H1 (cell line): ENCODE measurements at regions not wholly inside any gene's neighbourhood (a gene's known extent, or its start where the extent isn't known, plus 50 kb on each side); places are given as distances from the start of the nearest gene placed in this dataset.

ENCODE experiments used
- CTCF ChIA-PET: fragments of 300-600 bp; sonication (Branson Sonifier 250); formaldehyde crosslinking; loops from one replicate; lab custom pipeline; 2021; ENCODE audit not compliant: partially characterized antibody; lab: Charles Lee
- POLR2A ChIA-PET: fragments of 300-600 bp; sonication (Branson Sonifier 250); formaldehyde crosslinking; loops from one replicate; lab custom pipeline; 2021; ENCODE audit warnings: inconsistent platforms; ENCODE audit not compliant: partially characterized antibody; lab: Charles Lee
- DNase-seq, 2 experiments: peaks; one replicate each; pipeline versions ENCODE4 v3.0.0 to v3.0.0-alpha.2; 2010 to 2022; ENCODE audit warnings: low spot score in 2 of 2, low read depth in 1 of 2, mixed read lengths in 1 of 2
- FAIRE-seq: peaks from 2 replicates; lab custom pipeline; 2011; peaks lifted over from hg19 to GRCh38; lab: Jason Lieb, UNC
- H2AFZ ChIP-seq: 2 replicates; pipeline ENCODE4 v1.8.1; 2012; ENCODE audit warnings: low read length, inconsistent platforms
- H2AK5ac ChIP-seq: 2 replicates; pipeline ENCODE4 v1.6.1; 2013; ENCODE audit warnings: low read depth, low read length
- H2BK120ac ChIP-seq: replicated peaks from 2 replicates; pipeline ENCODE3; 2013; ENCODE audit warnings: low read depth, low read length, inconsistent platforms
- H2BK12ac ChIP-seq: 2 replicates; pipeline ENCODE4 v1.6.1; 2013; ENCODE audit warnings: low read depth, low read length
- H2BK15ac ChIP-seq: 2 replicates; pipeline ENCODE4 v1.6.1; 2013; ENCODE audit warnings: low read length
- H2BK20ac ChIP-seq: 2 replicates; pipeline ENCODE4 v1.6.1; 2013; ENCODE audit warnings: low read length
- H2BK5ac ChIP-seq: 2 replicates; pipeline ENCODE4 v1.6.1; 2013; ENCODE audit warnings: low read depth, low read length
- H3K14ac ChIP-seq: 2 replicates; pipeline ENCODE4 v1.6.1; 2013; ENCODE audit warnings: inconsistent platforms; ENCODE audit not compliant: insufficient read length
- H3K18ac ChIP-seq: 2 replicates; pipeline ENCODE4 v1.6.1; 2013; ENCODE audit warnings: low read length; ENCODE audit errors: extremely low read depth
- H3K23ac ChIP-seq: 2 replicates; pipeline ENCODE4 v1.6.1; 2013; ENCODE audit warnings: inconsistent platforms; ENCODE audit not compliant: insufficient read length
- H3K23me2 ChIP-seq: 2 replicates; pipeline ENCODE4 v1.6.1; 2013; ENCODE audit warnings: low read depth, low read length
- H3K27ac ChIP-seq: 2 replicates; pipeline ENCODE4 v1.6.1; 2011; ENCODE audit warnings: low read depth, low read length, inconsistent platforms
- H3K27me3 ChIP-seq, 4 experiments: replicated peaks in 1 of 4; 1 replicate in 1 of 4; 2 replicates in 3 of 4; pipeline versions ENCODE4 v1.6.1 to v1.8.1; 2011 to 2013; ENCODE audit warnings: low read length in 3 of 4, mild to moderate bottlenecking in 3 of 4, inconsistent platforms in 2 of 4, mixed read lengths in 2 of 4, moderate library complexity in 1 of 4; ENCODE audit not compliant: control insufficient read depth in 3 of 4, insufficient read depth in 3 of 4; ENCODE audit errors: extremely low read depth in 1 of 4
- H3K36me3 ChIP-seq, 4 experiments: 2 replicates each; pipeline versions ENCODE4 v1.6.1 to v1.8.1; 2011 to 2013; ENCODE audit warnings: mild to moderate bottlenecking in 4 of 4, low read length in 3 of 4, moderate library complexity in 2 of 4, control low read depth in 1 of 4, inconsistent platforms in 1 of 4; ENCODE audit not compliant: insufficient read depth in 4 of 4, control insufficient read depth in 2 of 4
- H3K4ac ChIP-seq: replicated peaks from 2 replicates; pipeline ENCODE3; 2013; ENCODE audit warnings: low read length, low read depth, mixed read lengths, inconsistent platforms; ENCODE audit not compliant: insufficient read length
- H3K4me1 ChIP-seq, 4 experiments: replicated peaks in 1 of 4; 1 replicate in 1 of 4; 2 replicates in 3 of 4; pipeline versions ENCODE4 v1.6.1 to v1.8.1; 2011 to 2013; ENCODE audit warnings: low read length in 3 of 4, inconsistent platforms in 2 of 4, mixed read lengths in 1 of 4; ENCODE audit not compliant: insufficient read depth in 4 of 4, control insufficient read depth in 3 of 4
- H3K4me2 ChIP-seq, 2 experiments: 2 replicates each; pipeline versions ENCODE4 v1.6.1 to v1.8.1; 2011 to 2013; ENCODE audit warnings: low read depth in 2 of 2, low read length in 2 of 2, control low read depth in 1 of 2, inconsistent platforms in 1 of 2, mild to moderate bottlenecking in 1 of 2; ENCODE audit not compliant: insufficient read depth in 1 of 2
- H3K4me3 ChIP-seq, 4 experiments: fragments of 200-600, 300-600 bp in 1 of 4; sonication (generic), shearing (Covaris generic), sonication (Bioruptor Twin) in 1 of 4; 2 replicates each; pipeline versions ENCODE4 v1.5.1 to v1.8.1; 2011 to 2016; ENCODE audit warnings: low read length in 4 of 4, low read depth in 3 of 4, control low read depth in 2 of 4, inconsistent platforms in 2 of 4, mild to moderate bottlenecking in 2 of 4, mixed read lengths in 1 of 4, moderate library complexity in 1 of 4; ENCODE audit not compliant: insufficient read depth in 2 of 4; ENCODE audit errors: extremely low read depth in 1 of 4
- H3K56ac ChIP-seq: replicated peaks from 2 replicates; pipeline ENCODE3; 2013; ENCODE audit warnings: low read depth, mild to moderate bottlenecking, mixed read lengths, low read length, inconsistent platforms; ENCODE audit not compliant: insufficient read length
- H3K79me1 ChIP-seq: 2 replicates; pipeline ENCODE4 v1.6.1; 2013; ENCODE audit warnings: low read depth, low read length, control low read depth
- H3K79me2 ChIP-seq, 2 experiments: 2 replicates each; pipeline versions ENCODE4 v1.6.1 to v1.8.1; 2012 to 2013; ENCODE audit warnings: low read length in 2 of 2, mild to moderate bottlenecking in 2 of 2, inconsistent platforms in 1 of 2; ENCODE audit not compliant: insufficient read depth in 2 of 2, control insufficient read depth in 1 of 2
- H3K9ac ChIP-seq, 4 experiments: replicated peaks in 1 of 4; 1 replicate in 1 of 4; 2 replicates in 3 of 4; pipeline versions ENCODE4 v1.6.1 to v1.8.1; 2011 to 2013; ENCODE audit warnings: low read depth in 3 of 4, low read length in 3 of 4, control low read depth in 2 of 4, mild to moderate bottlenecking in 2 of 4, moderate library complexity in 2 of 4, inconsistent platforms in 1 of 4; ENCODE audit errors: extremely low read depth in 1 of 4
- H3K9me3 ChIP-seq, 2 experiments: 2 replicates each; pipeline versions ENCODE4 v1.6.1 to v1.8.1; 2012 to 2013; ENCODE audit warnings: mild to moderate bottlenecking in 2 of 2, moderate library complexity in 2 of 2, control low read depth in 1 of 2, inconsistent platforms in 1 of 2, low read depth in 1 of 2, low read length in 1 of 2, mixed read lengths in 1 of 2; ENCODE audit not compliant: insufficient read depth in 2 of 2
- H4K20me1 ChIP-seq, 2 experiments: replicated peaks in 1 of 2; 2 replicates each; pipeline versions ENCODE3 to v1.8.1; 2011 to 2013; ENCODE audit warnings: inconsistent platforms in 2 of 2, low read length in 2 of 2, mild to moderate bottlenecking in 1 of 2; ENCODE audit not compliant: insufficient read depth in 2 of 2, control insufficient read depth in 1 of 2
- H4K5ac ChIP-seq: 2 replicates; pipeline ENCODE4 v1.6.1; 2013; ENCODE audit warnings: low read length, low read depth, mixed read lengths, inconsistent platforms; ENCODE audit not compliant: insufficient read length
- H4K8ac ChIP-seq: 2 replicates; pipeline ENCODE4 v1.8.0; 2013; ENCODE audit warnings: mild to moderate bottlenecking, moderate library complexity, low read length, inconsistent platforms; ENCODE audit not compliant: insufficient read depth; ENCODE audit errors: extremely low read depth
- H4K91ac ChIP-seq: replicated peaks from 2 replicates; pipeline ENCODE3; 2013; ENCODE audit warnings: low read length, mixed read lengths, inconsistent platforms; ENCODE audit not compliant: insufficient read length
- CTBP2 ChIP-seq: IDR thresholded peaks from 2 replicates; pipeline ENCODE4 v1.7.0; 2011; ENCODE audit warnings: borderline replicate concordance, mild to moderate bottlenecking, moderate library complexity, mixed read lengths, low read length; ENCODE audit not compliant: insufficient read depth, insufficient read length
- JUND ChIP-seq: IDR thresholded peaks from 2 replicates; pipeline ENCODE4 v1.6.1; 2011; ENCODE audit warnings: mild to moderate bottlenecking, improper control_type of control experiment, low read length
- KDM5A ChIP-seq: fragments of 200-600 bp; IDR thresholded peaks from 2 replicates; pipeline ENCODE4 v1.7.1; 2012; ENCODE audit warnings: mild to moderate bottlenecking, low read length, inconsistent platforms, mixed read lengths
- POLR2A ChIP-seq, 2 experiments: IDR thresholded peaks; 1 replicate in 1 of 2; 2 replicates in 1 of 2; pipeline ENCODE4 v1.6.1; 2011; ENCODE audit warnings: low read depth in 2 of 2, low read length in 2 of 2, mild to moderate bottlenecking in 2 of 2; ENCODE audit errors: control extremely low read depth in 1 of 2
- POLR2AphosphoS5 ChIP-seq: IDR thresholded peaks from 2 replicates; pipeline ENCODE4 v1.6.1; 2011; ENCODE audit warnings: low read depth, low read length
- POU5F1 ChIP-seq: IDR thresholded peaks from 2 replicates; pipeline ENCODE4 v1.6.1; 2011; ENCODE audit warnings: low read depth, mild to moderate bottlenecking, low read length, moderate library complexity
- SIN3A ChIP-seq, 2 experiments: IDR thresholded peaks in 1 of 2; conservative IDR thresholded peaks in 1 of 2; 2 replicates each; pipeline ENCODE4 v1.6.1; 2011 to 2012; ENCODE audit warnings: low read length in 2 of 2, improper control_type of control experiment in 1 of 2, low read depth in 1 of 2, mild to moderate bottlenecking in 1 of 2
- TAF1 ChIP-seq: IDR thresholded peaks from 2 replicates; pipeline ENCODE4 v1.6.1; 2011; ENCODE audit warnings: mild to moderate bottlenecking, low read depth, low read length
- WGBS, 2 experiments: shearing (Covaris generic) in 1 of 2; methylation state at CpG; one replicate each; pipeline versions ENCODE4 v1.1.6 to v1.1.7; 2013 to 2015; ENCODE audit warnings: low lambda C conversion rate in 2 of 2, mixed read lengths in 2 of 2, inconsistent platforms in 1 of 2, low coverage in 1 of 2, missing lambda C conversion rate in 1 of 2; ENCODE audit not compliant: insufficient replicate concordance in 2 of 2, insufficient coverage in 1 of 2, insufficient read length in 1 of 2; ENCODE audit errors: extremely low coverage in 1 of 2, missing lambda C conversion rate in 1 of 2; 5-methylcytosine and 5-hydroxymethylcytosine counted together

GRCh38 chr12:3348055-3348454, 142.9 kb upstream of the PRMT8 start:
- Histone ChIP-seq H4K8ac (no peak overlapping the region), H4K20me1 (no peaks in the 10 kb centered on the region), H4K5ac (no peak overlapping the region), H3K79me2 (no peaks in the 10 kb centered on the region), H2BK15ac (no peak overlapping the region), H4K91ac (no peak overlapping the region), H3K14ac (no peak overlapping the region), H3K23ac (no peak overlapping the region), H3K27ac (no peak overlapping the region), H3K9me3 (no peaks in the 10 kb centered on the region), H2BK120ac (no peak overlapping the region), H3K23me2 (no peaks in the 10 kb centered on the region; the same call in 1 of the 2 replicates), H3K27me3 (no peaks in the 10 kb centered on the region), H3K36me3 (no peaks in the 10 kb centered on the region), H2AK5ac (no peak overlapping the region), H3K18ac (no peak overlapping the region), H2BK5ac (no peak overlapping the region), H3K4me3 (no peak overlapping the region), H3K56ac (no peak overlapping the region), H3K4me2 (no peak overlapping the region), H3K9ac (no peak overlapping the region), H2BK12ac (no peak overlapping the region), H3K79me1 (no peaks in the 10 kb centered on the region), H3K4me1 (no peaks in the 10 kb centered on the region; a peak in 1 of 7 replicates), H3K4ac (no peak overlapping the region), H2BK20ac (no peak overlapping the region), H2AFZ (no peak overlapping the region)
- CTCF ChIA-PET, result interaction anchor here (0.9 to 1.6 kb wide), 3 partner anchors 9 to 48 kb away, joined by 3 to 4 read pairs (median 4); no protein-coding TSS in a partner anchor
- no peak for FAIRE-seq
- DNase-seq, result no peak
- 84% methylated on average over 3 of the region's 5 CpGs; no CpG with 5 or more reads in 1 of the 2 experiments for WGBS, 2 experiments
- POLR2A ChIA-PET, result no interaction called here
- TF ChIP-seq POU5F1 (no peak), TAF1 (no peak), KDM5A (no peak), JUND (no peak), CTBP2 (no peak), SIN3A (conservative IDR thresholded peaks at IDR 0.05 in 1 of 2, IDR thresholded peaks at IDR 0.05 in 1 of 2; ENCODE audit: low read depth in 1 of 2, low read length in 2 of 2) (no peak), POLR2A (IDR thresholded peaks at IDR 0.05; ENCODE audit: control extremely low read depth in 1 of 2, low read depth in 2 of 2, low read length in 2 of 2) (no peak), POLR2AphosphoS5 (no peak)
